Hepatocyte (in vitro differentiated cells): ENCODE measurements at regions not wholly inside any gene's neighbourhood (a gene's known extent, or its start where the extent isn't known, plus 50 kb on each side); places are given as distances from the start of the nearest gene placed in this dataset.

Source experiments
- DNase-seq: peaks from one replicate; pipeline ENCODE4 v3.0.0-alpha.2; 2016; ENCODE audit warnings: low spot score
- H2AFZ ChIP-seq: fragments of 200-600 bp; sonication (generic); 2 replicates; pipeline ENCODE4 v1.6.0; 2016; ENCODE audit warnings: antibody characterized with exemption, mild to moderate bottlenecking
- H3K27ac ChIP-seq: fragments of 200-600 bp; sonication (generic); 2 replicates; pipeline ENCODE4 v1.5.1; 2016; ENCODE audit warnings: mild to moderate bottlenecking
- H3K27me3 ChIP-seq: fragments of 200-600 bp; sonication (generic); 2 replicates; pipeline ENCODE4 v1.6.1; 2016
- H3K36me3 ChIP-seq: fragments of 200-600 bp; sonication (generic); replicated peaks from 2 replicates; pipeline ENCODE4 v1.5.1; 2016; ENCODE audit warnings: low read depth; ENCODE audit not compliant: insufficient read depth
- H3K4me1 ChIP-seq: fragments of 200-600 bp; sonication (generic); 2 replicates; pipeline ENCODE4 v1.5.1; 2016; ENCODE audit warnings: mild to moderate bottlenecking, moderate library complexity; ENCODE audit not compliant: insufficient read depth
- H3K4me2 ChIP-seq: fragments of 200-600 bp; sonication (generic); 2 replicates; pipeline ENCODE4 v1.6.0; 2016
- H3K4me3 ChIP-seq: fragments of 200-600 bp; sonication (generic); 2 replicates; pipeline ENCODE4 v1.5.1; 2016; ENCODE audit warnings: mild to moderate bottlenecking
- H3K79me2 ChIP-seq: fragments of 200-600 bp; sonication (generic); 2 replicates; pipeline ENCODE4 v1.6.0; 2017; ENCODE audit warnings: mild to moderate bottlenecking
- H3K9me2 ChIP-seq: fragments of 200-600 bp; sonication (generic); replicated peaks from 2 replicates; pipeline ENCODE4 v1.6.0; 2017; ENCODE audit warnings: mild to moderate bottlenecking; ENCODE audit not compliant: insufficient read depth
- H3K9me3 ChIP-seq: fragments of 200-600 bp; sonication (generic); 2 replicates; pipeline ENCODE4 v1.5.1; 2016; ENCODE audit warnings: low read depth, mild to moderate bottlenecking
- H4K20me1 ChIP-seq: fragments of 200-600 bp; sonication (generic); 2 replicates; pipeline ENCODE4 v1.6.0; 2016; ENCODE audit warnings: mild to moderate bottlenecking; ENCODE audit not compliant: insufficient read depth, poor library complexity, severe bottlenecking
- CTCF ChIP-seq: fragments of 200-600 bp; sonication (generic); IDR thresholded peaks from 2 replicates; pipeline ENCODE4 v1.5.1; 2016; ENCODE audit warnings: antibody characterized with exemption, mild to moderate bottlenecking; ENCODE audit not compliant: poor library complexity
- EZH2 ChIP-seq: fragments of 200-600 bp; sonication (generic); IDR thresholded peaks from 2 replicates; pipeline ENCODE4 v1.6.1; 2016; ENCODE audit warnings: antibody characterized with exemption, mild to moderate bottlenecking, borderline replicate concordance
- EZH2phosphoT487 ChIP-seq: fragments of 200-600 bp; sonication (generic); IDR thresholded peaks from one replicate; pipeline ENCODE4 v1.6.1; 2018; ENCODE audit warnings: antibody characterized with exemption, mild to moderate bottlenecking, low read depth, moderate library complexity; ENCODE audit not compliant: unreplicated experiment, severe bottlenecking
- WGBS: methylation state at CpG from one replicate; pipeline ENCODE4 v1.1.6; 2016; ENCODE audit warnings: low lambda C conversion rate; ENCODE audit errors: missing lambda C conversion rate; 5-methylcytosine and 5-hydroxymethylcytosine counted together

DNA sequence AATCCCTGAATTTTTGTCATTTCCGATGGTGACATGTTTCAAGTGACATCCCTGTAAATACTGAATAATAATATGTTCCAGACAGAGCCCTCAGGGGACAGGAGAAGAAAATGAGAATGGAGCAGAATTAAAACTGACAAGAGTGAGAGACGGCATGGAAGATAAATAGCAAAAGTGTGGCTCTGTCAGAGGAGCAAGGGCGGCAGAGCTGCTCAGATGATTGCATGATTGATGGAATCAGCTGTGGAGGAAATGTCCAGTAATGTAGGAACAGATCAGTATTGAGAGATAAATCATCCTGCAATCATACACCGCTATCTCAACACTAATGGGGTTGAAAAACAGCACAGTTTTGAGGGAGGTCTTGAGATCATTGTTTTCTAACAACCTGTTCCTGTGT lies 350.3 kb downstream of the STIM2 start:
- no peak overlapping the region for H3K4me2 ChIP-seq
- TF ChIP-seq EZH2: no peak
- TF ChIP-seq EZH2phosphoT487: no peak
- no peak for TF ChIP-seq CTCF
- DNase-seq: no peak
- H3K79me2 ChIP-seq: no peaks in the 10 kb centered on the region
- H3K4me3 ChIP-seq: no peak overlapping the region
- no peaks in the 10 kb centered on the region for H3K27me3 ChIP-seq
- WGBS: 69% methylated on average over 4 of the region's 4 CpGs
- no peaks in the 10 kb centered on the region for H3K36me3 ChIP-seq
- H4K20me1 ChIP-seq: no peaks in the 10 kb centered on the region
- no peak overlapping the region for H2AFZ ChIP-seq
- H3K4me1 ChIP-seq: no peaks in the 10 kb centered on the region
- no peaks in the 10 kb centered on the region for H3K9me2 ChIP-seq
- H3K9me3 ChIP-seq: no peaks in the 10 kb centered on the region
- no peak overlapping the region for H3K27ac ChIP-seq

DNA sequence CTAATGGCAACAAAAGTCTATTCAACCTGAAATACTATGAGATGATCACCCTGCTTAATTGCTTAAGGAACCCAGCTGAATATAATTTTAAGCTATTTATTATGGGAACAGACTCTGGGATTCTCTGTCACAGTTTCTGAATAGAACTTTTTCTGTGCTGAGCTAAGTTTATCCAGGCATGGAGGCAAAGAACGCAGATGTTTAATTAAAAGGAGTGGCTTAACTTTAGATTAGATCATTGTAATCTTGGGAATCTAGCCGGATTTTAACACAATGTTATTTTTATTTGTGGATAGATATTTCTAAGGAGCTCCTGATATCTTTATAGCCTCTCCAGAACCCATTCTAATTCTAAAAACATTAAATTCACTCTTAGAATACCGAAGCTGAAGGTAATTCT lies 353.4 kb downstream of the STIM2 start:
- Histone ChIP-seq H4K20me1 (no peaks in the 10 kb centered on the region), H3K79me2 (no peaks in the 10 kb centered on the region), H3K9me2 (no peaks in the 10 kb centered on the region), H3K27ac (no peak overlapping the region), H3K4me3 (no peak overlapping the region), H3K9me3 (no peaks in the 10 kb centered on the region), H2AFZ (no peak overlapping the region), H3K4me1 (no peaks in the 10 kb centered on the region), H3K27me3 (no peaks in the 10 kb centered on the region), H3K36me3 (no peaks in the 10 kb centered on the region), H3K4me2 (no peak overlapping the region)
- TF ChIP-seq EZH2phosphoT487: no peak
- no peak for TF ChIP-seq EZH2
- no peak for TF ChIP-seq CTCF
- no peak for DNase-seq
- WGBS: 76% methylated on average over 3 of the region's 3 CpGs

- Histone ChIP-seq H3K9me3 (no peaks in the 10 kb centered on the region), H3K4me2 (no peak overlapping the region), H3K4me1 (no peaks in the 10 kb centered on the region), H3K27ac (no peak overlapping the region), H3K9me2 (no peaks in the 10 kb centered on the region), H3K79me2 (no peaks in the 10 kb centered on the region), H3K4me3 (no peak overlapping the region), H3K36me3 (no peaks in the 10 kb centered on the region), H4K20me1 (no peaks in the 10 kb centered on the region), H2AFZ (no peak overlapping the region), H3K27me3 (no peaks in the 10 kb centered on the region)
- 83% methylated on average over 4 of the region's 4 CpGs for WGBS
- TF ChIP-seq EZH2phosphoT487 (no peak), CTCF (no peak)
- no peak for DNase-seq
These were observed 354.7 kb downstream of the STIM2 start for GRCh38 chr4:27215220-27215826.

- no peak for DNase-seq
- H3K79me2 ChIP-seq: no peaks in the 10 kb centered on the region
- H3K4me1 ChIP-seq: no peaks in the 10 kb centered on the region
- no peaks in the 10 kb centered on the region for H4K20me1 ChIP-seq
- H3K36me3 ChIP-seq: no peaks in the 10 kb centered on the region
- no peaks in the 10 kb centered on the region for H3K27me3 ChIP-seq
- no peak overlapping the region for H2AFZ ChIP-seq
- H3K4me2 ChIP-seq: no peak overlapping the region
- TF ChIP-seq EZH2phosphoT487: no peak
- no peak for TF ChIP-seq EZH2
- 55% methylated on average over 2 of the region's 2 CpGs for WGBS
- no peak overlapping the region for H3K27ac ChIP-seq
- no peak overlapping the region for H3K4me3 ChIP-seq
- H3K9me3 ChIP-seq: no peaks in the 10 kb centered on the region
- no peaks in the 10 kb centered on the region for H3K9me2 ChIP-seq
These were observed 356.7 kb downstream of the STIM2 start for GRCh38 chr4:27217261-27217769.
